ENCODE measurements at regions not wholly inside any gene's neighbourhood (a gene's known extent, or its start where the extent isn't known, plus 50 kb on each side); places are given as distances from the start of the nearest gene placed in this dataset.

DNA sequence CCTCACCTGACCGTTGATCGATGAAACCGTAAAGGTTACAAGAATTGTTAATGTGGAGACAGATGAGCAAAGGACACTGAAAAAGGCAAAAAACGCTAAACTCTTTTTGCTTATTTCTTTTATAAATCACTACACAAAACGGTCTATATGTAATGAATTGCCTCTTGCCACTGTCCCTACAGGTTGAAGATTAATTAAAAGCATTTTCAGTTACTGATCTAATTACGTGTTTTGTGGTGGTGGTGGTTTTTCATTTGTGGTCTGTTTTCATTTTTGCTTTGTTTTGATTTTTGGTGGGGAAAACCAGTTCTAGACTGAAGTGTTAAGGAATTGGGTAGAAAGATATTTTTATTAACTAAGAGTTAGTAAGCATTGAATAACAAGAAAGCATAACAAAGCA is 299.2 kb upstream of the LRRN1 start:
- Histone ChIP-seq H3K27me3 (ENCODE audit: control insufficient read depth, insufficient read depth, low read length, poor library complexity, severe bottlenecking) (no peaks in the 10 kb centered on the region), H3K4me1 (ENCODE audit: control insufficient read depth, insufficient read depth, low read length) (no peaks in the 10 kb centered on the region), H3K4me3 (ENCODE audit: low read length) (no peak overlapping the region), H3K36me3 (ENCODE audit: control insufficient read depth, insufficient read depth, low read length) (no peaks in the 10 kb centered on the region), H3K9ac (ENCODE audit: extremely low read depth, low read length, poor library complexity, severe bottlenecking) (no peak overlapping the region), H3K27ac (ENCODE audit: low read depth, low read length) (no peak overlapping the region), H3K9me3 (ENCODE audit: control insufficient read depth, low read length) (no peaks in the 10 kb centered on the region)
- H3K27me3 Mint-ChIP-seq (ENCODE audit: insufficient read depth), result peaks cover 7% of the 10 kb centered on the region
- no peaks in the 10 kb centered on the region for H3K9me3 Mint-ChIP-seq
- no peak overlapping the region for H3K27ac Mint-ChIP-seq
- DNase-seq, result no peak
- no peaks in the 10 kb centered on the region for H3K4me1 Mint-ChIP-seq
- no peaks in the 10 kb centered on the region for H3K36me3 Mint-ChIP-seq (ENCODE audit: low read depth)
- WGBS, 2 experiments (ENCODE audit: insufficient coverage in 1 of 2, insufficient read length in 1 of 2), result 94 to 100% methylated on average over 3 to 6 of the region's 6 CpGs
- TF ChIP-seq, protein P1, sequence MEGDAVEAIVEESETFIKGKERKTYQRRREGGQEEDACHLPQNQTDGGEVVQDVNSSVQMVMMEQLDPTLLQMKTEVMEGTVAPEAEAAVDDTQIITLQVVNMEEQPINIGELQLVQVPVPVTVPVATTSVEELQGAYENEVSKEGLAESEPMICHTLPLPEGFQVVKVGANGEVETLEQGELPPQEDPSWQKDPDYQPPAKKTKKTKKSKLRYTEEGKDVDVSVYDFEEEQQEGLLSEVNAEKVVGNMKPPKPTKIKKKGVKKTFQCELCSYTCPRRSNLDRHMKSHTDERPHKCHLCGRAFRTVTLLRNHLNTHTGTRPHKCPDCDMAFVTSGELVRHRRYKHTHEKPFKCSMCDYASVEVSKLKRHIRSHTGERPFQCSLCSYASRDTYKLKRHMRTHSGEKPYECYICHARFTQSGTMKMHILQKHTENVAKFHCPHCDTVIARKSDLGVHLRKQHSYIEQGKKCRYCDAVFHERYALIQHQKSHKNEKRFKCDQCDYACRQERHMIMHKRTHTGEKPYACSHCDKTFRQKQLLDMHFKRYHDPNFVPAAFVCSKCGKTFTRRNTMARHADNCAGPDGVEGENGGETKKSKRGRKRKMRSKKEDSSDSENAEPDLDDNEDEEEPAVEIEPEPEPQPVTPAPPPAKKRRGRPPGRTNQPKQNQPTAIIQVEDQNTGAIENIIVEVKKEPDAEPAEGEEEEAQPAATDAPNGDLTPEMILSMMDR (conservative IDR thresholded peaks at IDR 0.05), result no peak
- H3K4me3 Mint-ChIP-seq, result no peak overlapping the region

DNA sequence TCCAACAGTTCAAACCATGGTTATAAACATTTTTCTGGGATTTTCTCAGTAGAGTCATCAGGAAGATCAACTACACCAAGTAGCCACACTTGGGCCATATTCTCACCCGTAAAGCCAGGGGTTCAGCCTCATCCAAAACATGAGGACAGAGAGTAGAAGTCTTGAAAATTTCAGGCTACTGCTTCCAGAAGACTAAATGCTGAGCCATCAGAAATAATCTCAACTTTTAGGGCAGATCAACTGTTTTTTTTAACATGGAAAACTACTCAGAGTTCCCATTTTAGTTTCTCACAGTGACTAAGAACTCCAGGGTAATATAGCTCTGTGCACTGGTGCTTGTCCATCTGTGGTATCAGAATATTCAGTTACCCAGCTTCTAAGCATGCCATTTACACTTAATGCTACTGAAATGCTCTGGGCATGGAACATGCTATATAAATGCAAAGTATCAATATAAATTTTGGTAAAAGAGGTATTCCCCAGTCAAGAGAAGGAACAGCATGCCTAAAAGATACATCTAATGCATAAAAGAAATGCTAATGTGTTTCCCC is 300.1 kb upstream of the LRRN1 start:
- H3K4me3 ChIP-seq (ENCODE audit: low read length), result no peak overlapping the region
- TF ChIP-seq, protein P1 (conservative IDR thresholded peaks at IDR 0.05), result no peak
- no peaks in the 10 kb centered on the region for H3K9me3 ChIP-seq (ENCODE audit: control insufficient read depth, low read length)
- H3K4me3 Mint-ChIP-seq, result no peak overlapping the region
- H3K4me1 ChIP-seq (ENCODE audit: control insufficient read depth, insufficient read depth, low read length), result no peaks in the 10 kb centered on the region
- peaks cover 7% of the 10 kb centered on the region for H3K27me3 Mint-ChIP-seq (ENCODE audit: insufficient read depth)
- H3K9me3 Mint-ChIP-seq, result no peaks in the 10 kb centered on the region
- H3K27me3 ChIP-seq (ENCODE audit: control insufficient read depth, insufficient read depth, low read length, poor library complexity, severe bottlenecking), result no peaks in the 10 kb centered on the region
- no peaks in the 10 kb centered on the region for H3K36me3 ChIP-seq (ENCODE audit: control insufficient read depth, insufficient read depth, low read length)
- no peaks in the 10 kb centered on the region for H3K4me1 Mint-ChIP-seq
- no peak overlapping the region for H3K27ac ChIP-seq (ENCODE audit: low read depth, low read length)
- H3K9ac ChIP-seq (ENCODE audit: extremely low read depth, low read length, poor library complexity, severe bottlenecking), result no peak overlapping the region
- no peak for DNase-seq
- no peak overlapping the region for H3K27ac Mint-ChIP-seq
- 87% methylated on average over 1 of the region's 1 CpG; no CpG with 5 or more reads in 1 of the 2 experiments for WGBS, 2 experiments (ENCODE audit: insufficient coverage in 1 of 2, insufficient read length in 1 of 2)
- no peaks in the 10 kb centered on the region for H3K36me3 Mint-ChIP-seq (ENCODE audit: low read depth)

DNA sequence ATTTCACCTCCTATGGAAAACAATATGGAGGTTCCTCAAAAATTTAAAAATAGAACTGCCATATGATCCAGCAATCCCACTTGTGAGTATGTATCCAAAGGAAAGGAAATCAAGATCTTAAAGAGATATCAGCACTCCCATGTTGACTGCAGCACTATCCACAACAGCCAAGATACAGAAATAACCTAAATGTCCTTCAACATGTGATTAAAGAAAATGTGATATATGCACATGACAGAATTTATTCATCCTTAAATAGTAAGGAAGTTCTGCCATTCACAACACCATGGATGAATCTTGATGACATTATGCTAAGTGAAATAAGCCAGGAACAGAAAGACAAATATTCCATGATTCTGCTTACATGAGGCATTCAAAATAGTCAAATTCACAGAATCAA is 303.6 kb upstream of the LRRN1 start:
- Mint-ChIP-seq H3K4me1 (no peaks in the 10 kb centered on the region), H3K27me3 (ENCODE audit: insufficient read depth) (peaks cover 30% of the 10 kb centered on the region)
- no peaks in the 10 kb centered on the region for H3K4me1 ChIP-seq (ENCODE audit: control insufficient read depth, insufficient read depth, low read length)

More for the DNA sequence above, 303.6 kb upstream of the LRRN1 start:
- H3K4me3 Mint-ChIP-seq, result no peak overlapping the region
- Histone ChIP-seq H3K9me3 (ENCODE audit: control insufficient read depth, low read length) (peaks cover 5% of the 10 kb centered on the region), H3K27me3 (ENCODE audit: control insufficient read depth, insufficient read depth, low read length, poor library complexity, severe bottlenecking) (peaks cover 18% of the 10 kb centered on the region), H3K27ac (ENCODE audit: low read depth, low read length) (no peak overlapping the region), H3K36me3 (ENCODE audit: control insufficient read depth, insufficient read depth, low read length) (no peaks in the 10 kb centered on the region), H3K9ac (ENCODE audit: extremely low read depth, low read length, poor library complexity, severe bottlenecking) (no peak overlapping the region), H3K4me3 (ENCODE audit: low read length) (no peak overlapping the region)
- no peak overlapping the region for H3K27ac Mint-ChIP-seq
- no peaks in the 10 kb centered on the region for H3K9me3 Mint-ChIP-seq
- no peaks in the 10 kb centered on the region for H3K36me3 Mint-ChIP-seq (ENCODE audit: low read depth)
- no peak for DNase-seq
- TF ChIP-seq, protein P1 (conservative IDR thresholded peaks at IDR 0.05), result no peak
